G401 (cell line): ENCODE measurements at regions not wholly inside any gene's neighbourhood (a gene's known extent, or its start where the extent isn't known, plus 50 kb on each side); places are given as distances from the start of the nearest gene placed in this dataset.

Experiments
- DNase-seq: peaks from one replicate; pipeline ENCODE4 v3.0.0-alpha.2; 2015; ENCODE audit warnings: low spot score
- in situ Hi-C: cut with HindIII; loops from 2 replicates; pipeline ENCODE4 v1.10.0; 2016; ENCODE audit warnings: low sequenced_read_pairs, mixed read lengths

GRCh38 chr11:130801333-130802122, 114.8 kb downstream of the SNX19 start:
- in situ Hi-C loops = no loop called here
- no peak for DNase-seq

GRCh38 chr11:130802567-130802966, 113.7 kb downstream of the SNX19 start:
- in situ Hi-C loops = no loop called here
- DNase-seq = no peak

- in situ Hi-C loops = no loop called here
- no peak for DNase-seq
Measured at GRCh38 chr11:130804306-130805076, 111.8 kb downstream of the SNX19 start.

- no peak for DNase-seq
- in situ Hi-C loops = no loop called here
Measured at GRCh38 chr11:130806746-130807145, 109.5 kb downstream of the SNX19 start.

GRCh38 chr11:130808541-130808940, 107.7 kb downstream of the SNX19 start:
- in situ Hi-C loops = no loop called here
- DNase-seq = no peak

- in situ Hi-C loops = no loop called here
- DNase-seq = no peak
Measured at GRCh38 chr11:130813196-130813595, 103.1 kb downstream of the SNX19 start.

GRCh38 chr11:130813638-130814037, 102.6 kb downstream of the SNX19 start:
- in situ Hi-C loops = no loop called here
- no peak for DNase-seq

- no peak for DNase-seq
- in situ Hi-C loops = no loop called here
Measured at GRCh38 chr11:130814440-130815096, 101.7 kb downstream of the SNX19 start.

- no peak for DNase-seq
- in situ Hi-C loops = no loop called here
Measured at GRCh38 chr11:130815097-130815802, 101.0 kb downstream of the SNX19 start.

- DNase-seq = no peak
- in situ Hi-C loops = no loop called here
Measured at GRCh38 chr11:130815956-130816355, 100.3 kb downstream of the SNX19 start.

- in situ Hi-C loops = no loop called here
- no peak for DNase-seq
Measured at GRCh38 chr11:130816546-130817329, 99.5 kb downstream of the SNX19 start.

- DNase-seq = no peak
- in situ Hi-C loops = no loop called here
Measured at GRCh38 chr11:130817330-130817944, 98.8 kb downstream of the SNX19 start.

- no peak for DNase-seq
- in situ Hi-C loops = no loop called here
Measured at GRCh38 chr11:130819625-130820024, 96.7 kb downstream of the SNX19 start.
